GM23338 (cell line): ENCODE measurements at regions not wholly inside any gene's neighbourhood (a gene's known extent, or its start where the extent isn't known, plus 50 kb on each side); places are given as distances from the start of the nearest gene placed in this dataset.

Experiments used
- EZH2 ChIP-seq: fragments of 200-600 bp; sonication (generic); IDR thresholded peaks from one replicate; pipeline ENCODE4 v1.8.0; 2017; ENCODE audit warnings: antibody characterized with exemption, mild to moderate bottlenecking, low read depth; ENCODE audit not compliant: unreplicated experiment
- JUNB ChIP-seq: IDR thresholded peaks from one replicate; pipeline ENCODE4 v1.6.1; 2016; ENCODE audit warnings: antibody characterized with exemption; ENCODE audit not compliant: unreplicated experiment
- POLR2AphosphoS5 ChIP-seq: IDR thresholded peaks from 2 replicates; pipeline ENCODE4 v1.6.1; 2016; ENCODE audit warnings: antibody characterized with exemption, low read depth
- ZNF114 ChIP-seq: fragments of 250-450 bp; sonication (Bioruptor Pico); IDR thresholded peaks from 2 replicates; pipeline ENCODE4 v1.5.0; 2020; ENCODE audit warnings: mild to moderate bottlenecking, moderate library complexity
- TF ChIP-seq, protein P1 (sequence below), 2 experiments: fragments of 200-600 bp in 1 of 2; sonication (generic) in 1 of 2; conservative IDR thresholded peaks; 2 replicates each; pipeline versions ENCODE4 v1.5.1 to v1.6.1; 2016 to 2017; ENCODE audit warnings: antibody characterized with exemption in 2 of 2, low read depth in 2 of 2, mild to moderate bottlenecking in 2 of 2, moderate library complexity in 1 of 2
- TF ChIP-seq, protein P2 (sequence below): IDR thresholded peaks from one replicate; pipeline ENCODE4 v1.6.1; 2018; ENCODE audit warnings: antibody characterized with exemption; ENCODE audit not compliant: unreplicated experiment
- TF ChIP-seq, protein P3 (sequence below): IDR thresholded peaks from 2 replicates; pipeline ENCODE4 v1.6.1; 2016; ENCODE audit warnings: antibody characterized with exemption

DNA sequence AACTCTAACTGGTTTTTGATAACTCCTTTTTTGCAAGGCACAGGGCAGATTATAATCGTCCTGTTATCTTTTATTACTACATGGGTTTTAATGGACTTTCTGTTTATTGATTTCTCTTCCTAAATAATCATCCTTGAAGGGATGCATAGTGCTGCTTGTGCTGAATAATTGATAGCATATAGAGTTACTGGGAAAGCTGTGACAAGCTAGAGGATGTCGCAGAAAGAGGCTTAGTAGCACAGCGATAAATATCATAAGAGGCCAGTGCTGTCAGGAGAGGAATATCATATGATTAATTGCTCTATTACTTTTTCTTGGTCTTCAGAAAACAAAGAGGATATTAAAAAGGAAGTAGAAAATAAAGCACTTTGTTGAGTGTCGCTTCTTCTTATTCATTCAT, 1007.1 kb upstream of the ACO1 start:
- TF ChIP-seq, protein P1, sequence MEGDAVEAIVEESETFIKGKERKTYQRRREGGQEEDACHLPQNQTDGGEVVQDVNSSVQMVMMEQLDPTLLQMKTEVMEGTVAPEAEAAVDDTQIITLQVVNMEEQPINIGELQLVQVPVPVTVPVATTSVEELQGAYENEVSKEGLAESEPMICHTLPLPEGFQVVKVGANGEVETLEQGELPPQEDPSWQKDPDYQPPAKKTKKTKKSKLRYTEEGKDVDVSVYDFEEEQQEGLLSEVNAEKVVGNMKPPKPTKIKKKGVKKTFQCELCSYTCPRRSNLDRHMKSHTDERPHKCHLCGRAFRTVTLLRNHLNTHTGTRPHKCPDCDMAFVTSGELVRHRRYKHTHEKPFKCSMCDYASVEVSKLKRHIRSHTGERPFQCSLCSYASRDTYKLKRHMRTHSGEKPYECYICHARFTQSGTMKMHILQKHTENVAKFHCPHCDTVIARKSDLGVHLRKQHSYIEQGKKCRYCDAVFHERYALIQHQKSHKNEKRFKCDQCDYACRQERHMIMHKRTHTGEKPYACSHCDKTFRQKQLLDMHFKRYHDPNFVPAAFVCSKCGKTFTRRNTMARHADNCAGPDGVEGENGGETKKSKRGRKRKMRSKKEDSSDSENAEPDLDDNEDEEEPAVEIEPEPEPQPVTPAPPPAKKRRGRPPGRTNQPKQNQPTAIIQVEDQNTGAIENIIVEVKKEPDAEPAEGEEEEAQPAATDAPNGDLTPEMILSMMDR (conservative IDR thresholded peaks at IDR 0.05; ENCODE audit: low read depth in 2 of 2), result no peak
- TF ChIP-seq, protein P2, sequence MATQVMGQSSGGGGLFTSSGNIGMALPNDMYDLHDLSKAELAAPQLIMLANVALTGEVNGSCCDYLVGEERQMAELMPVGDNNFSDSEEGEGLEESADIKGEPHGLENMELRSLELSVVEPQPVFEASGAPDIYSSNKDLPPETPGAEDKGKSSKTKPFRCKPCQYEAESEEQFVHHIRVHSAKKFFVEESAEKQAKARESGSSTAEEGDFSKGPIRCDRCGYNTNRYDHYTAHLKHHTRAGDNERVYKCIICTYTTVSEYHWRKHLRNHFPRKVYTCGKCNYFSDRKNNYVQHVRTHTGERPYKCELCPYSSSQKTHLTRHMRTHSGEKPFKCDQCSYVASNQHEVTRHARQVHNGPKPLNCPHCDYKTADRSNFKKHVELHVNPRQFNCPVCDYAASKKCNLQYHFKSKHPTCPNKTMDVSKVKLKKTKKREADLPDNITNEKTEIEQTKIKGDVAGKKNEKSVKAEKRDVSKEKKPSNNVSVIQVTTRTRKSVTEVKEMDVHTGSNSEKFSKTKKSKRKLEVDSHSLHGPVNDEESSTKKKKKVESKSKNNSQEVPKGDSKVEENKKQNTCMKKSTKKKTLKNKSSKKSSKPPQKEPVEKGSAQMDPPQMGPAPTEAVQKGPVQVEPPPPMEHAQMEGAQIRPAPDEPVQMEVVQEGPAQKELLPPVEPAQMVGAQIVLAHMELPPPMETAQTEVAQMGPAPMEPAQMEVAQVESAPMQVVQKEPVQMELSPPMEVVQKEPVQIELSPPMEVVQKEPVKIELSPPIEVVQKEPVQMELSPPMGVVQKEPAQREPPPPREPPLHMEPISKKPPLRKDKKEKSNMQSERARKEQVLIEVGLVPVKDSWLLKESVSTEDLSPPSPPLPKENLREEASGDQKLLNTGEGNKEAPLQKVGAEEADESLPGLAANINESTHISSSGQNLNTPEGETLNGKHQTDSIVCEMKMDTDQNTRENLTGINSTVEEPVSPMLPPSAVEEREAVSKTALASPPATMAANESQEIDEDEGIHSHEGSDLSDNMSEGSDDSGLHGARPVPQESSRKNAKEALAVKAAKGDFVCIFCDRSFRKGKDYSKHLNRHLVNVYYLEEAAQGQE, result no peak
- TF ChIP-seq EZH2 (no peak), ZNF114 (CRISPR knock-in tag) (no peak), POLR2AphosphoS5 (no peak), JUNB (no peak)
- TF ChIP-seq, protein P3, sequence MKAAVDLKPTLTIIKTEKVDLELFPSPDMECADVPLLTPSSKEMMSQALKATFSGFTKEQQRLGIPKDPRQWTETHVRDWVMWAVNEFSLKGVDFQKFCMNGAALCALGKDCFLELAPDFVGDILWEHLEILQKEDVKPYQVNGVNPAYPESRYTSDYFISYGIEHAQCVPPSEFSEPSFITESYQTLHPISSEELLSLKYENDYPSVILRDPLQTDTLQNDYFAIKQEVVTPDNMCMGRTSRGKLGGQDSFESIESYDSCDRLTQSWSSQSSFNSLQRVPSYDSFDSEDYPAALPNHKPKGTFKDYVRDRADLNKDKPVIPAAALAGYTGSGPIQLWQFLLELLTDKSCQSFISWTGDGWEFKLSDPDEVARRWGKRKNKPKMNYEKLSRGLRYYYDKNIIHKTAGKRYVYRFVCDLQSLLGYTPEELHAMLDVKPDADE, result no peak
